Breast epithelium (tissue), 4 donors: ENCODE measurements at regions not wholly inside any gene's neighbourhood (a gene's known extent, or its start where the extent isn't known, plus 50 kb on each side); places are given as distances from the start of the nearest gene placed in this dataset.

Experiments
- DNase-seq, 2 donors: peaks; one replicate each; pipeline ENCODE4 v3.0.0-alpha.2; 2019; ENCODE audit warnings: low spot score in 2 of 2
- H3K27ac ChIP-seq, 2 donors: fragments of 200-600 bp; sonication (generic) in 1 of 2; one replicate each; pipeline ENCODE4 v1.5.1; 2016 to 2019; ENCODE audit warnings: mild to moderate bottlenecking in 1 of 2
- H3K27me3 ChIP-seq, 2 donors: fragments of 200-600 bp; sonication (generic) in 1 of 2; one replicate each; pipeline versions ENCODE4 v1.5.1 to v1.6.0; 2017 to 2019; ENCODE audit warnings: control low read depth in 1 of 2, mild to moderate bottlenecking in 1 of 2
- H3K36me3 ChIP-seq: fragments of 200-600 bp; one replicate; pipeline ENCODE4 v1.5.1; 2019
- H3K4me1 ChIP-seq, 2 donors: fragments of 200-600 bp; sonication (generic); one replicate each; pipeline ENCODE4 v1.5.1; 2016 to 2019; ENCODE audit warnings: control low read depth in 1 of 2
- H3K4me3 ChIP-seq, 3 donors: fragments of 200-600 bp; sonication (generic); 1 replicate in 2 of 3; 2 replicates in 1 of 3; pipeline ENCODE4 v1.5.1; 2016 to 2019; ENCODE audit warnings: mild to moderate bottlenecking in 3 of 3, moderate library complexity in 2 of 3
- H3K9me3 ChIP-seq, 2 donors: fragments of 200-600 bp; sonication (generic) in 1 of 2; one replicate each; pipeline ENCODE4 v1.5.1; 2016 to 2019; ENCODE audit warnings: control low read depth in 1 of 2
- CTCF ChIP-seq, 3 donors: fragments of 450-650 bp; IDR thresholded peaks; one replicate each; pipeline ENCODE4 v1.5.1; 2016 to 2017; ENCODE audit warnings: antibody characterized with exemption in 3 of 3, mild to moderate bottlenecking in 3 of 3, moderate library complexity in 3 of 3
- POLR2A ChIP-seq: fragments of 450-650 bp; IDR thresholded peaks from one replicate; pipeline ENCODE4 v1.6.1; 2016; ENCODE audit warnings: antibody characterized with exemption, mild to moderate bottlenecking, moderate library complexity
- POLR2AphosphoS5 ChIP-seq, 3 donors: sonication (generic); formaldehyde crosslinking; IDR thresholded peaks; one replicate each; pipeline ENCODE4 v1.6.1; 2017; ENCODE audit warnings: antibody characterized with exemption in 3 of 3
- intact Hi-C: fragments of 100-400 bp; cut with DNase I; formaldehyde crosslinking; loops from one replicate; pipeline ENCODE4 v1.15.1; 2023; ENCODE audit warnings: low total_unique reads

GRCh38 chr7:115357703-115357999 lies 435.8 kb downstream of the MDFIC start:
- H3K27ac ChIP-seq = no peak overlapping the region
- H3K36me3 ChIP-seq = no peaks in the 10 kb centered on the region
- H3K4me1 ChIP-seq = no peaks in the 10 kb centered on the region
- intact Hi-C loops = no loop called here
- no peak for DNase-seq
- no peaks in the 10 kb centered on the region for H3K27me3 ChIP-seq
- TF ChIP-seq CTCF (IDR thresholded peaks at IDR 0.05) = no peak
- TF ChIP-seq POLR2AphosphoS5 (IDR thresholded peaks at IDR 0.05) = no peak
- TF ChIP-seq POLR2A = no peak
- H3K9me3 ChIP-seq = no peaks in the 10 kb centered on the region
- H3K4me3 ChIP-seq = no peak overlapping the region

- H3K4me1 ChIP-seq = no peaks in the 10 kb centered on the region
- no peak for TF ChIP-seq CTCF (IDR thresholded peaks at IDR 0.05)
- no peak for TF ChIP-seq POLR2AphosphoS5 (IDR thresholded peaks at IDR 0.05)
- TF ChIP-seq POLR2A = no peak
- no peak overlapping the region for H3K4me3 ChIP-seq
- H3K9me3 ChIP-seq = no peaks in the 10 kb centered on the region
- no peaks in the 10 kb centered on the region for H3K27me3 ChIP-seq
- DNase-seq = no peak
- no peaks in the 10 kb centered on the region for H3K36me3 ChIP-seq
- no peak overlapping the region for H3K27ac ChIP-seq
- intact Hi-C loops = no loop called here
These were observed 435.3 kb downstream of the MDFIC start for GRCh38 chr7:115356999-115357702.

GRCh38 chr7:115356139-115356746 lies 434.3 kb downstream of the MDFIC start:
- no peaks in the 10 kb centered on the region for H3K36me3 ChIP-seq
- H3K4me1 ChIP-seq = no peaks in the 10 kb centered on the region
- no peak overlapping the region for H3K27ac ChIP-seq
- H3K27me3 ChIP-seq = no peaks in the 10 kb centered on the region
- H3K9me3 ChIP-seq = no peaks in the 10 kb centered on the region
- no peak for DNase-seq
- intact Hi-C loops = no loop called here
- H3K4me3 ChIP-seq = no peak overlapping the region
- TF ChIP-seq POLR2AphosphoS5 (IDR thresholded peaks at IDR 0.05) (no peak), CTCF (IDR thresholded peaks at IDR 0.05) (peak in 1 of 3 donors; percentile 19)

DNA sequence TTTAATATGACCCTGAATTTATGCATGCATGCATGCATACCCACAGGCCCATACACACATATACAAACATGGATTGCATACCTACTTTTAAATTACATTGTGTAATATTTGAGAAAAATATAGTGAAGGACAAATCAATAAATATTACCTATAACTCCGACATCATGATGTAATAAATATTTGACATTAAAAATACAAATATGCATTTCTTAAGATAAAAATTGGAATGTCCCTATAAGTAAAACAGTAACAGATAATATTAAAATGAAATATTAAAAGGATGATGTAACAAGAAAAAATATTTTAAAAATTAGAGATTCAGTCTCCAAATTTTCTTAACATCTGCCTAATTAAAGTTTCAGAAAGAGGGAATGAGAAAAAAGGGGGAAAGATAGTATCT lies 433.0 kb downstream of the MDFIC start:
- Histone ChIP-seq H3K4me3 (no peak overlapping the region), H3K4me1 (no peaks in the 10 kb centered on the region), H3K27me3 (no peaks in the 10 kb centered on the region), H3K36me3 (no peaks in the 10 kb centered on the region), H3K9me3 (no peaks in the 10 kb centered on the region), H3K27ac (no peak overlapping the region)
- DNase-seq = no peak
- TF ChIP-seq POLR2A (no peak), POLR2AphosphoS5 (IDR thresholded peaks at IDR 0.05) (no peak), CTCF (IDR thresholded peaks at IDR 0.05) (no peak)
- intact Hi-C loops = no loop called here

GRCh38 chr7:115352375-115352774 lies 430.5 kb downstream of the MDFIC start:
- no peak for TF ChIP-seq POLR2AphosphoS5 (IDR thresholded peaks at IDR 0.05)
- no peak for TF ChIP-seq POLR2A
- TF ChIP-seq CTCF (IDR thresholded peaks at IDR 0.05) = no peak
- H3K36me3 ChIP-seq = no peaks in the 10 kb centered on the region
- H3K4me3 ChIP-seq = no peak overlapping the region
- H3K4me1 ChIP-seq = no peaks in the 10 kb centered on the region
- intact Hi-C loops = no loop called here
- H3K27ac ChIP-seq = no peak overlapping the region
- no peak for DNase-seq
- H3K27me3 ChIP-seq = no peaks in the 10 kb centered on the region
- H3K9me3 ChIP-seq = no peaks in the 10 kb centered on the region
